ENCODE measurements at regions not wholly inside any gene's neighbourhood (a gene's known extent, or its start where the extent isn't known, plus 50 kb on each side); places are given as distances from the start of the nearest gene placed in this dataset.
"Not testable (repeated sequence)": the region's sequence is repeated elsewhere in the genome, so short reads cannot be mapped to it uniquely, and the experiment has no call there.

DNA sequence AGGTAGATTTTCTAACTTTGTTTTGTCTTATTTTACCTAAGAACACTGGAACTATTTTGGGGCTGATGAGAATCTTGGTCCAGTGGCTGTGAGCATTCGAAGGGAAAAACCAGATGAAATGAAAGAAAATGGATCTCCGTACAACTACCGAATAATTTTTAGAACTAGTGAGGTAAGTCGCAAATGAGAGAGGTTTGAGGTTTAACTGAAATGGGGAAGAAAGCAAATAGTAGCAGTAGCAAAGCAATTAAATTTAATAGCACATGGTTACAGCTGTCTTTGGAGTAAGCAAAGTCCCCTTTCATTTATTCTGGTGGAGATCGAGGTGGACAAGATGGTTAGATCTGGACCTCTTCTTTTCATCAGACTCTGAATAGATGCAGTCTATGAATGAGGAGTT is 313.5 kb upstream of the RGS6 start:
- DNase-seq, result no peak

DNA sequence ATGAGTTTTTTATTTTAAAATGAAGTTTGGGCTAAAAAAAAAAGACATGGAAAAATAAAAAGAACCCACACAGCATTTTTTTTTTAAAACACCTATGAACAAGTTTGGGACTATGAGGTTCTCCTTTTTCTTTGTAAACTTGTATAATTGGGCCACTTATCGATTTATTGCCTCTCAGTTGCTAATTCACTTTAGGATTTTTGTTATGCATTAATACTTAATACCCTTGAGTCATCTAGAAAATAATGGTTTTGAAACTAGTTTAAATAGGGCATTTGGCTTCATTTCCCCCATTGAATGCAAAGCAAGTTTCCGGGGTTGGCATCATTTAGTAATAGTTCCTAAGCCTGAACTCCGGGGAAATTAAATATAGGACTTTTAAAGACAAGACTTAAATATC is 312.8 kb upstream of the RGS6 start:
- no peak for DNase-seq

DNA sequence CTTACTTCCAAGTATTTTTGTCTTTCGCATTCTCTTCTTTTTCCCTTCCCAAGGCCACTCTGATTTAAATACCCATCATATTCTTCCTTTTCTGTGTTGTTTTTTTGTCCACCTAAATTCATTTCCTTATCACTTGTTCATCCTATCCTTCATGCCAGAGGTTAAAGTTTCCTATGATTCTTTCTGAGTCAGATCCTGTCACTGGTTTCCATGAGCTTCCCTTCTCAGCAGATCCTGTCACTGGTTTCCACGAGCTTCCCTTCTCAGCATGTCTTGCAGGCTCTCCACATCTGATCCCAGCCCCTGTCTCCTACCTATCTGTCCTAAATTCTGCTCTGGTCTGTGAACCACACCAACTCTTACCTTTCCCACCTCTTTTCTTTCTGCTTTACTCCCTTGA is 311.8 kb upstream of the RGS6 start:
- no peak for DNase-seq

DNA sequence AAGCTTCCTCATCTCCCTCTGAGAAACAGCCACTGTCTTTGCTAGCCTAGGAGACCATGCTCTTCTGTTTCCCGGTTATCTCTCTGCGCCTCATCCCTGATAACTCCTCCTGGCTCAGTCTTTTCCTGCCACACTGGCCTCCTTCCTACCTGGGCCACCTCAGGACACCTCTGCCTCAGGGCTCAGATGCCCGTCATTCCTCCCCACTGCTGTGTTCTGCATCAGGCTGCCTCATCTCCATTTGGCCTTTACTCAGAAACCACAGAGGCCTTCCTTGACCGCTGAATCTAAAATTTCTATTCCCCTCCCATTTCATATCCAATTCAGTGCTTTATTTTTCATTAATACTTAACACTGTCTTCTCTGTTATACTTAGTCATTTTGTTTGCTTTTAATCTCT is 311.0 kb upstream of the RGS6 start:
- no peak for DNase-seq

DNA sequence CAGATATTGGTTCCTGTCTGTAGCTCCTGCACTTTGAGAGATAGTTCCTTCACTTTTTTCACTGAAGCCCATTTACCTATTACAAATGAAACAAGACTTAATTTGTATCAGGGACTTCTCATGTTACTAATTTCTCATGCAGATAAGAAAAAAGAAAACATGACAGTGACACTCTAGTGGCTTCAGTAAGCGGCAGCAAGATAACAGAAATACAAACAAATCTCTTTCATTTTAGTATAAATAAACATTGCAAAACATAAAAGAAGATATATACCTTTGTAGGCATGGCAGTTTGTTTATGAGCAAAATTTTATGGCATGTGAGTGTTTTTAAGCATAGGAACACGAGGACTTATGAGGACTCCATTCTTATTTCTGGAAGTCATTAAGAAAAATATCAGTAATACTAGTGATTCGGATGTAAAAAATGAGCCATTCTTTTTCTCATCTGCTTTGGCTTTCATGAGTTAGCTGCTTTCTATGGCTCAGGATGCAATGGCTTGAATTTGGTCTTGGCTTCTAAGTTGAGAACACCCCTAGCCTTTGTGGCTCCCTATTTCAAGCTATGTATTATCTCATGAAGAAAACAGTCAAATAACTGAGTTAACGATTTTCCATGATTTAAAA is 310.1 kb upstream of the RGS6 start:
- no peak for DNase-seq

DNA sequence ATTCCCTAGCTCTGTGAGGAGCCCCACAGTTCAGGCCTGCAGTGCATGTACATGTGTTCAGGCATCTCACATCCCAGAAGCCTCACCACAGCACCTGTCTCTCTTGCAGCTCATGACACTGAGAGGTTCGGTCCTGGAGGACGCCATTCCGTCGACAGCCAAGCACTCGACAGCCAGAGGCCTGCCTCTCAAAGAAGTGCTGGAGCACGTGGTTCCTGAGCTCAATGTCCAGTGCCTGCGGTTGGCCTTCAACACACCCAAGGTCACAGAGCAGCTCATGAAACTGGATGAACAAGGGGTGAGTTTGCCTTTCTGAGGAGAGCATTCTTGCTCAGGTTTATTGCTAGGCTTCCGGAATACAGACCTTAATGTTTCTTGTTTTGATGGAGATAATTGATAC is 308.3 kb upstream of the RGS6 start:
- DNase-seq, result no peak

DNA sequence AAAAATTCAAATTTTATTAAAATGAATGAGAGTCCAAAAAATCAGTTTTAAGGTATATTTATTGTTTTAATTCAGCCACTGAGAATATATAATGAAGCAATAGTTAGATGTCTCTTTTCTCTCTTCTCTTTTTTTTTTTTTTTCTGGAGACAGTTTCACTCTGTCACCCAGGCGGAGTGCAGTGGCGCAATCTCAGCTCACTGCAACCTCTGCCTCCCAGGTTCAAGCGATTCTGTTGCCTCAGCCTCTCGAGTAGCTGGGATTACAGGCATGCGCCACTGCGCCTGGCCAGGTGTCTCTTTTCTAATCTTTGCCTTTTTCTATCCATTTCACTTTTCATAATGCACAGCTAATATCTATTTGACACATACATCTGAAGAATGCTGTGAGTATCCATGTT is 307.1 kb upstream of the RGS6 start:
- DNase-seq, result no peak

DNA sequence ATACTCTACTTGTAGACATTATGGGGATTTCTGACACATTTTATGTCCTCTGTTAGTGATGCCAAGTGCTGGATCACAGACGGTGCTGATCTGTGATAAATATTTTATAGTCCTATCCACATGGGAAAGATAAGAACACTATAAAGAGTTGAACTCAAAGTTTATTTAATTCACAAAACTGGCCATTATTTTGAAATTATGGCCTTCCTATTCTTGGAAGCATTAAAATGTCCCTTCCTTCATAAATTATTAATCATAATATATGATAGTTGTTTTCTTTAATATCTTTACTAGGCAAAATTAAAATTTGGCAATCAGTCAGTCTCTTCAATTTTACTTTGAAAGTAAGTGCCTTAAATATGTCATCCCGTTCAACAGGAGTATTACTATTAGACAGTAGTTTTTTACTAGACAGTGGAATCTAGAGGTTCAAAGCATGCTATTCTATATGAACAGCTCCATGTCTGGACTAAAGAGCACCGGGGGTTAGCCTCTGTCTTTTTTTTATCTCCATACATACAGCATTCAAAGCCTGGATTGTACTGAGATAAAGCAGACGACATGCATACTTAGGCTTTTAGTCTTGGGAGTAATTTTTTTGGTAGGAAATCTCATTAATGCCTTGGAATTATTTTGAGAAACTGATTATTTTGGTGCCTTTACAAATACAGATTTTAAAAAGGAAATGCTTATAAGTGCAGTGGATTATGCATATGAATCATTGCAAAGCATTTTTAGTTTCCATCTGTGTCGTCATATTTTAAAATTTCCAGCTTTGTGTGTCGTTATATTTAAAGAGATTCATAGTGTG is 306.1 kb upstream of the RGS6 start:
- DNase-seq, result no peak

DNA sequence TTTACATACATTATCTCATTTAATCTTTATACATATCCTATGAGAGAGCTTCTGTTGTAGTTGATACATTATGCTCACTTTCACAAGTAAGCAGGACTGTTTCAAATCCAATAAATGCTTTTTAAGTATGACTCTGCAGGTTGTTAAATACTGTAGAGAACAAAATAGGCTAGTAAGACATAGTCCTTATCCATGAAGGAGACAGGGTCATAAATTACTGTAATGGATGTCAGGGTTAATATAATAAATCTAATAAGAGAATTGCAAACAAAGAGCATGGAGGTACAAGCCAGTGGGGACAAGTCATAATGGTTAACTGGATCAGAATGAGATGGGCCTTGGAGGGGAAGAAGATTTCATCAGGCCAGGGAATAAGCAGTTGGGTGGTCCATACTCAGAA is 303.8 kb upstream of the RGS6 start:
- no peak for DNase-seq

DNA sequence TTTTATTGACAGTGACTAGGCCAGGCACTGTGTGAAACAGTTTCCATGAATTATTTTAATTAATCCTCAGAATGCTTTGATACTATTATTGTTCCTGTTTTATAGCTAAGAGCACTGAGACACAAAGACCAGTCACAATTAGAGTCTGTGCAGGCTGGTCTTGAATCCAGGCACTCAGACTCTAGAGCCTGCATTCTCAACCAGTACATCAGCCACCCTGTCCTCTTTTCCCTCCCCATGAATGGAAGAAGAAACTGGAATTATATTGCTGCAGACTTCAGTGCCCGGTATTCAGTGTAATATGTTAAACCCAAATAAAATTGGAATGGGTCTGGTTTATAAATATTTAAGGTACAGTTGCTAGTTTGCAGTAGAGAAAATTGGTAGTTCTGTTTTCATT is 303.0 kb upstream of the RGS6 start:
- no peak for DNase-seq

DNA sequence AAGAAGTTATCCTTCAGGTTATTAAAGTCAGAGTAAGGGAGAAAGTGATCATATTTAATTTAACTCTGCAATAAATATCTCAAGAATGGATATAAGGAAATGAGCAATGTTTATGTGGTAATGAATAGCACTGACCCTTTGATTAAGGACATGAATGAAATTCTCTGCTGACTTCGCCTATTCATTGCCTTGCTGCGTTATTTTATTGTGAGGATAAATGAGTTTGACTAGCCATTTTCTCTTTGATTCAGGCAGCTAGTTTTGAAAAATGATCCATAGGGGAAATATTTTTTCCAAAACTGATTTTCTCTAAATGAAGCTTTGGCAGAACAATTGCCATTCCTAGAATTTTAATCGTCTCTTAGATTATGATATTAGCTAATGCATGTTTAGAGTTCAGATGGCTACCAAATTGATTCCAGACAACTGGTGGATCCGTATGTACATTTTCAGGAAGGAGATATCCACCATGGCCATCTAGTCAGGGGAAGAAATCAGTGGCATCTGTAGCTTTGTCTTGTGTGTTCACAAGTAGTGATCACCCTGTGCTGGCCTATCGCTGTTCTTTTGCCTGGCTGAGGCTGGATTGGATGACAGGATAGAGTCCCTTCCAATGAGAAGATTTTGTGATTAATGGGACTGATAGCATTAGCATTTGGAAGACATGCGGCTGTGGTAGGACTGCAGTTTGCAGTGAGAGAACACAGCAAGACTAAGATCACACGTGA is 302.3 kb upstream of the RGS6 start:
- DNase-seq, result no peak

DNA sequence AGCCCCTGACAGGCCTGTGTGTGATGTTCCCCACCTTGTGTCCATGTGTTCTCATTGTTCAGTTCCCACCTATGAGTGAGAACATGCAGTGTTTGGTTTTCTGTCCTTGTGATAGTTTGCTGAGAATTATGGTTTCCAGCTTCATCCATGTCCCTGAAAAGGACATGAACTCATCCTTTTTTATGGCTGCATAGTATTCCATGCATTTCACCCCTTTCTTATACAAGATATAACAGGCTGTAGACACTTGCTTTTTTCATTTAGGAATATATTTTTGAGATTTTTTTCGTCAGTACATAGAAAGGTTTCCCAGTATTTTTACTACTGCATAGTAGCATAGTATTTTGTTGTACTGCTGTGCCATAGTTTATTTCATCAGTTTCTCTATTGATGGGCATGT is 301.2 kb upstream of the RGS6 start:
- not testable (repeated sequence) for DNase-seq

DNA sequence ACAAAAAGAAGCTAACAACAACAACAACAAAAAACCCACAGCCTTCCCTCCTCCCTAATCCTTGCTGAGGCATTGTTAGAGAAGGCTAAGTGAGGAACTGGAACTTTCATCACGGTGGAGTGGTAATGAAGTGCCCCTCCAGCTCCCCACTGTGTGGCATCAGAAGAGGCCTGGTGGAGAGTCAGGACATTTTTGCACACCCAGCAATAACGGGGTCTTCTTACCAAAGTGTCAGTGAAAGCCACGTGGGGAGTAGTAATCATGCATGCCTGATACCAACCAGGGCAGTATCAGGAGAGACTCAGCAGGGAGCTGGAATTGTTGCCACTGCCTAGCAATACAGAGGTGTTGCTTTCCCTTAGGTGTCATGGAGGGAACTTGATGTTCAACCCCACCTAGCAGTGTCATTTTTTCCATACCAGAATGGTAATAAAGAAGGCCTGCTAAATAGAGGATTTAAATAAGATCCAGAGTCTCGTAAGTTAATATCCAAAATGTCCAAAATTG is 299.7 kb upstream of the RGS6 start:
- no peak for DNase-seq

DNA sequence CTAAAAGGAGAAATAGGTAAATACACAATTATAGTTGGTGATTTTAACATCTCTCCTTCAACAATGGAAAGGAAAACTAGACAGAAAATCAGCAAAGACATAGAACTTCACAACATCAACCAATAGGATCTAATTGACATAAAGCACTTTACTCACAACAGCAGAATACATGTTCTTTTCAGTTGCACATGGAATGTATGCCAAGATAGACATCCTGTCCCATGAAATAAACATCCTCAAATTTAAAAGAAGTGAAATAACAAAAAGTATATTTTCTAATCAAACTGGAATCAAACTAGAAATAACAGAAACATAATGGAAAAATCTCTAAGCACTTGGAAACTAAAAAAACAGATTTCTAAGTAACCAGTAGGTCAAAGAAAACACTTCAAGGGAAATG is 296.2 kb upstream of the RGS6 start:
- no peak for DNase-seq

DNA sequence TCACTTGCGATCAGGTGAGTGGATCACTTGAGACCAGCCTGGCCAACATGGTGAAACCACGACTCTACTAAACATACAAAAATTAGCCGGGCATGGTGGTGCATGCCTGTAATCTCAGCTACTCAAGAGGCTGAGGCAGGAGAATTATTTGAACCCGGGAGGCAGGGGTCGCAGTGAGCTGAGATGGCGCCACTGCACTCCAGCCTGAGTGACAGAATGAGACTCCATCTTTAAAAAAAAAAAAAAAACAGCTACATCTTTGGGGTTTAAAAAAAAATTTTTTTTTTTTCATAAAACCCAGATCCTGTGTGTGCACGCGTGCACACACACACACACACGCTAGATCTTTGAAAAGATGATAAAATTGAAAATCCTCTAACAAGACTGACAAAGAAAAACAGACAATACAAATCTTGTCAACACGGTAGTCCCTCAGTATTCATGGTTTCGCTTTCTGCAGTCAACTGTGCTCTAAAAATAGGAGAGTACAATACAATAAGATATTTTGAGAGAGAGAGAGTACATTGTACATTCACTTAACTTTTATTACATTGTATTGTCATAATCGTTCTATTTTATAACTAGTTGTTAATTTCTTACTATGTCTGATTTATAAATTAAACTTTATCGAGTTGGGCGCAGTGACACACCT is 295.3 kb upstream of the RGS6 start:
- no peak for DNase-seq

DNA sequence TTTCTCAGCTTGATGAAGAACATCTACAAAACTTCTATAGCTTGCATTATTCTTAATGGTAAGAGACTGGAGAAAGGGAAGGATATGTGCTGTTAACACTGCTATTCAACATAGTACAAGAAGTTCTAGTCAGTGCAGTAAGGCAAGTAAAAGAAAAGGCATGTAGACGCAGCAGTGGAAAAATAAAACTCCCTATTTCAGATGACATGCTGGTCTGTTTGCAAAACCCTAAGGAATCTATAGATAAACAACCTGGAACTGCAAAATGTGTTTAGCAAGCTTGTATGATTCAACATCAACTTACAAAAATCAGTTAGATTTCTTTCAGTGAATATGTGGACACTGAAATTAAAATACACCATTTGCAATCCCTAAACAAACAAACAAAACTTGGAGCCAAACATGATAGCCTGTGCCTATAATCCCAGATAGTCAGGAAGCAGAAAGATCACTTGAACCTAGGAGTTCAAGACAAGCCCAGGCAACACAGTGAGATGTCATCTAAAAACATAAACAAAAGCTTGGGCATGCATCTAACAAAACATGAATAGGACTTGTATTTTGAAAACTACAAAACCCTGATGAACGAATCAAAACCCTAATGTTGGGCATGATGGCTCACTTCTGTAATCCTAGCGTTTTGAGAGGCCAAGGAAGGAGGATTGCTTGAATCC is 293.6 kb upstream of the RGS6 start:
- DNase-seq, result no peak

DNA sequence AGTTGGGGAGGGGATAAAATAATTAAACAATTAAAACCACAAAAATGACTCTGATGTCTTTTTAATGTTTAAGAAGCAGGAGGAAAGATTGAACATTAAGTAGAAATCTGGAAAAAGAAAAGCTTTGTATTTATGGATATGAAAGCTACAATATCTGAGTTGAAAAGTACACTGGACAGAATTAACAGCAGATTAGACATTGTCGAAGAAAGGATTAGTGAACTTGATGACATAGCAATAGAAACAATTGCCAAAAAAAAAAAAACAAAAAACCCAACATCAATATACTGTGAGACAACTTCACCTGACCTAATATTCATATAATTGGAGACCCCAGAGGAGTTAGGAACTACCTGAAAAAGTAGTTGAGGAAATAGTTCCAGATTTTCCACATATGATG is 289.5 kb upstream of the RGS6 start:
- no peak for DNase-seq

DNA sequence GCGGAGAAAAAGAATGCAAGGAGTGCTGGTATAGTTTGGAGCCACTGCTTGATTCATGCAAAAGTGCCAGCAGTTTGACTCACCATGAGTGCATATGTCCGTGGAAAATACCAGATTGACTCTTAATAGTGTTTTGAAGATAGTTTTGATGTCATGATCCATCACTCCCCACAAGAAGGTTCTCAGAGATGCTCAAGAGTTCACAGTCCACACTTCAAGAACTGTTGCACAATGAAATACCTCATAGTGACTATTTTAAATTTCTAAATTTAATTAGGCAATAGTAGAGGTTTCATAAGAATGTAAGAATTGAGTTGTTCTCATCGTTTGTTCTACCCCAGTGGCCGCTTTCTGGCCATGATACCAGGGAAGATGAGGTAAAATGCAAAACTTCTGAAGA is 286.6 kb upstream of the RGS6 start:
- DNase-seq, result no peak

DNA sequence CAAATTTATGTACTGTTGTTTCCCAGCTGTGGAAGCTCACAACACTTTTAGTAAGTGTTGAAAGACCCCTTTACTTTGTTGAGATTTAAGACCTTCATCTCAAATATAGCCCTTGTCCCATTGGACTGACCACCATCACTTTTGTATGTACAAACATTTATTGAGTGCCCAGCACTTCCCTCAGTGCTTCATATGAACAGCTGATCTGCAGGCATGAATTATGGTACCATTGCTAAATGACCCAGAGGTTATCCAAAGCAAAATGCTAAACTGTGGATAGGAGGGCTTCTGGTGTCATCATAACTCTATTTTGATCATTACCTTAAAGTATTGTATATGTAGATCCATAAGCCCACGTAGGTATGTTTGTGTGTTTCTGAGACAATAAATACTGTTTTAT is 285.7 kb upstream of the RGS6 start:
- DNase-seq, result no peak

DNA sequence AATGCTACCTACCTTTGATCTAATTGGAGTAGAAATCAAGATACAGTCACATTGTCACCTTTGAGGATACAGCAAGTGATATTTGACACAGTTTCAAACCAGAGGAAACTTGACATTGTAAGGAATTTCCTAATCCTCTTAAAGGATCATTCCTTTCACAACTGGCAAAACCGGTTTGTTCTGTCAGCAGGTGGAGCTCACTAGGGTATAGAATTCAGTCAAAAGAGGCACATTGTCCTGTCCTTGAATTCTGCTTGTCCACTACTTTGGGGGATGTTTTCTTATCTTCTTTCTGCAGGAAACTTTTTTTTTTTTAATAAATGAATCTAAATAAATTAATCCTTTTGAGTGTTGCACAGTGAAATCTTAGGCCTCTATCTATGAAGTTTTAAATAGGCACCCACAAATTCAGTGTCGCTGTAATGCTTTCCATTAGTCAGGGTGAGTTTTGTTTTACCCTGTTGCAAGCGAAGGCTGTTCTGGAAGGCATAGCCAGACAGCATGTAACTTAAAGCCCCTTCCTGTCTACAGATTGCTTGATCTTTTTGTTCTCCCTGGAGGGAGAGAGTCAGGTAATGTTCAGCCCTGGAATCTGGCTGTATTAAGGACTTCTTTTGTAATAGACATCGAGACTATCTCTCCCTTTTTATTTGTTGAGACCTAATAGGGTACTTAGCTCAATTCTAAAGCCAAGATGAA is 285.0 kb upstream of the RGS6 start:
- no peak for DNase-seq

DNA sequence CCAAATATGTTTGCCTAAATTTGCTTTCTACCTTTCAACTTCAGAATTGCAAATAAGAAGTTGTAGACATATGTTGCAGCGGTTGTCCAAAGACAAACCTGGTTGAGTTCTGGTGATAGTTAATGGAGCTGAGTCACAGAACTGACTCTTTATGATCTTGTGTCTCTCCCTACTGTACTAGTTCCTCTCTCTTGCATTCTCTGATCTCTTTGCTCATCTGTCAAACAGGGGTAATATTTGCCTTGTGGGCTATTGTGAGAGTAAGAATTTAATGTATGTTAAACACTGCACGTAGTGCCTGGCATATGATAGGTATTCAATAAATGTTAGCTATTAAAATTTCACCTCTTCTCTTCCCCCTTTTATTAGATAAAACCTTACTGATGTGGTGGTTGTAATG is 283.5 kb upstream of the RGS6 start:
- DNase-seq, result no peak

DNA sequence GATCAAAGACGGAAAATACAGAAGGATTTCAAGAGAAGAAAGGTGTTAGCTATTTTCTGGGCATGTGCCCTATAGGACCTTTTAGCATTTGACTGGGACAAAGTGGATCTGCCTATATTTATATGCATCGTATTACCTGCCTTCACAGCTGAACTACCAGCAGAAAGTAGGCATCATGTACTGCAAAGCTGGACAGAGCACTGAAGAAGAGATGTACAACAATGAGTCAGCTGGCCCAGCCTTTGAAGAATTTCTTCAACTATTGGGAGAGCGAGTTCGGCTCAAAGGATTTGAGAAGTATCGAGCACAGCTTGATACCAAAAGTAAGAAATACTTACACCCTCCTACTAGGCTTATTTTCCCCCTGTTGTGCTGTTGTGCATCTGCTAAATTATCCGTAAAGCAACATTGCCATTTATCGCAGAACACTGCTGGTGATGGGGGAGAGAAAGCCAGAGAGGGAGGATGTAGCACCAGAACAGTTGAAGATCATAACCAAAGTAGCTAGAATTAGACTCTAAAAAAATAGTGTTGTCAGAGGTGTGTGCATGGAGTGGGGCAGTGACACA is 282.0 kb upstream of the RGS6 start:
- no peak for DNase-seq
